ENCODE measurements at regions not wholly inside any gene's neighbourhood (a gene's known extent, or its start where the extent isn't known, plus 50 kb on each side); places are given as distances from the start of the nearest gene placed in this dataset.

- Mint-ChIP-seq H3K36me3 (no peaks in the 10 kb centered on the region), H3K27me3 (no peaks in the 10 kb centered on the region), H3K9me3 (peaks cover 6% of the 10 kb centered on the region), H3K27ac (no peak overlapping the region), H3K4me3 (no peak overlapping the region), H3K4me1 (no peaks in the 10 kb centered on the region)
- ATAC-seq, result no peak
These were observed 585.1 kb downstream of the IRX1 start for GRCh38 chr5:4180703-4181102.

DNA sequence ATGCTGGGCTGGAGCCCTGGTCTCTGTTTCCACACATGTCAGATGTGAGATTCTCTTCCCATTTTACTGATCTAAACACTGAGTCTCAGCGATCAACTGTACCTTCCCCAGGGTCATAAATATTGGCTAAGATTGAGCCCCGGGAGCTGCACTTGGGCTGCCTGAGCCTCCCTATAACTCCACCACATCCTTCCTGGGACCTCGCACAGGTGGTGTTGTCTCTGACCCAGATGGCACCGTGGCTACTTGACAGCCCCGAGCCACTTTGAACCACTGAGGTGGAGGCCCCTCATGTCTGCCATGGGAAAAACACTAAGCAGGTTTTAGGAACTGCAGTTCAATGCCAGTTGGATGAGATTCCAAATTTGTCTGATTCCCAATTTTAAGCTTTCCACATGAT lies 586.5 kb downstream of the IRX1 start:
- Mint-ChIP-seq H3K9me3 (peaks cover 8% of the 10 kb centered on the region), H3K4me1 (no peaks in the 10 kb centered on the region), H3K4me3 (no peak overlapping the region), H3K36me3 (no peaks in the 10 kb centered on the region), H3K27ac (no peak overlapping the region), H3K27me3 (no peaks in the 10 kb centered on the region)
- ATAC-seq, result no peak

GRCh38 chr5:4185127-4185526 lies 589.5 kb downstream of the IRX1 start:
- no peak for ATAC-seq
- Mint-ChIP-seq H3K27ac (no peak overlapping the region), H3K4me3 (no peak overlapping the region), H3K36me3 (no peaks in the 10 kb centered on the region), H3K4me1 (no peaks in the 10 kb centered on the region), H3K27me3 (no peaks in the 10 kb centered on the region), H3K9me3 (peaks cover 5% of the 10 kb centered on the region)

GRCh38 chr5:4188704-4189103 lies 593.1 kb downstream of the IRX1 start:
- ATAC-seq, result no peak
- H3K9me3 Mint-ChIP-seq, result peaks cover 5% of the 10 kb centered on the region
- no peak overlapping the region for H3K27ac Mint-ChIP-seq

GRCh38 chr5:4189317-4189716 lies 593.7 kb downstream of the IRX1 start:
- no peak for ATAC-seq
- H3K27me3 Mint-ChIP-seq, result no peaks in the 10 kb centered on the region
- no peak overlapping the region for H3K27ac Mint-ChIP-seq
- no peaks in the 10 kb centered on the region for H3K4me1 Mint-ChIP-seq
- H3K9me3 Mint-ChIP-seq, result peaks cover 5% of the 10 kb centered on the region
- no peaks in the 10 kb centered on the region for H3K36me3 Mint-ChIP-seq
- H3K4me3 Mint-ChIP-seq, result no peak overlapping the region

More at GRCh38 chr5:4188704-4189103, 593.1 kb downstream of the IRX1 start:
- no peaks in the 10 kb centered on the region for H3K27me3 Mint-ChIP-seq
- H3K4me1 Mint-ChIP-seq, result no peaks in the 10 kb centered on the region
- H3K4me3 Mint-ChIP-seq, result no peak overlapping the region
- H3K36me3 Mint-ChIP-seq, result no peaks in the 10 kb centered on the region

DNA sequence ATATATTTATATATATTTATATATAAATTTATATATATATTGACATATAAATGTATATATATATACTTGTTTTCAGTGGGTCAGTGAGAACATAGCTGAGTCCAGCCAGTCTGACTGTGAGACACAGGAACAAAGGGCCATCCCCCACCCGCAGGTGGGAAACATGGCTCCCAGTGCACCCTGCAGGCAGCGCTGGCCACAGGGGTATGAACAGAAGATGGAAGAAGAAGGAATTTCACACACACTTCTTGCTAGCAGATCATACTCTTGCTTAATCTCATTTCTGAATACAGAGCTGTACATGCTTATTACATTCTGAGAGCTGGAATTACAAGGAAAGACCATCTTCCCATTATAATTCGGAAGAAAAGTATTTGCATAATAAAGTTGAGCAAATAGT lies 595.4 kb downstream of the IRX1 start:
- Mint-ChIP-seq H3K36me3 (no peaks in the 10 kb centered on the region), H3K27me3 (no peaks in the 10 kb centered on the region), H3K4me3 (no peak overlapping the region), H3K4me1 (no peaks in the 10 kb centered on the region), H3K9me3 (peaks cover 2% of the 10 kb centered on the region), H3K27ac (no peak overlapping the region)
- no peak for ATAC-seq

DNA sequence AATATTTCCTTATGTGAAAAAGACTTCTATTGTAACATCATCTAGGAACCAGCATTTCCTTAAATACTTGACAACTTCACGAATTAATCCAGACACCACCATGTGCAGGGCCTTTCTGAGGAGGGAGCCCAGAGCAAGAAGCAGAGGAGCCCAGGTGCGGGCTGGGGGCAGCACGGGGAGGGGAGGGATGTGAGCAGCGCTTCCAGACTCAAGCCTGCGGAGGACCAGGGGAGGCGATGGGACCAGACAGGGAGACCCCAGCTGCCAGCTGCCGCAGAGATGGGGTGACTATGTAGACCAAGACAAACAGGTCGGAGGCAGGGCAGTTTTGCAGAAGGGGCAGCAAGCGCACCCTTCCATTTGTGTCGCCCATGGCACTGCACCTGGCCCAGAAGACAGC lies 596.1 kb downstream of the IRX1 start:
- Mint-ChIP-seq H3K36me3 (no peaks in the 10 kb centered on the region), H3K27me3 (no peaks in the 10 kb centered on the region), H3K9me3 (no peaks in the 10 kb centered on the region), H3K27ac (no peak overlapping the region), H3K4me3 (no peak overlapping the region), H3K4me1 (no peaks in the 10 kb centered on the region)
- no peak for ATAC-seq

GRCh38 chr5:4192111-4192510 lies 596.5 kb downstream of the IRX1 start:
- Mint-ChIP-seq H3K36me3 (no peaks in the 10 kb centered on the region), H3K4me3 (no peak overlapping the region), H3K4me1 (no peaks in the 10 kb centered on the region), H3K27me3 (no peaks in the 10 kb centered on the region), H3K9me3 (no peaks in the 10 kb centered on the region), H3K27ac (no peak overlapping the region)
- ATAC-seq, result no peak

GRCh38 chr5:4196744-4197143 lies 601.1 kb downstream of the IRX1 start:
- H3K4me1 Mint-ChIP-seq, result no peaks in the 10 kb centered on the region
- no peaks in the 10 kb centered on the region for H3K27me3 Mint-ChIP-seq
- H3K9me3 Mint-ChIP-seq, result no peaks in the 10 kb centered on the region
- H3K4me3 Mint-ChIP-seq, result no peak overlapping the region
- no peak overlapping the region for H3K27ac Mint-ChIP-seq
- ATAC-seq, result no peak
- no peaks in the 10 kb centered on the region for H3K36me3 Mint-ChIP-seq

GRCh38 chr5:4197151-4197550 lies 601.5 kb downstream of the IRX1 start:
- Mint-ChIP-seq H3K9me3 (no peaks in the 10 kb centered on the region), H3K4me1 (no peaks in the 10 kb centered on the region), H3K27ac (no peak overlapping the region), H3K36me3 (no peaks in the 10 kb centered on the region), H3K4me3 (no peak overlapping the region), H3K27me3 (no peaks in the 10 kb centered on the region)
- ATAC-seq, result no peak

- Mint-ChIP-seq H3K27me3 (no peaks in the 10 kb centered on the region), H3K36me3 (no peaks in the 10 kb centered on the region), H3K4me3 (no peak overlapping the region), H3K9me3 (no peaks in the 10 kb centered on the region), H3K27ac (no peak overlapping the region), H3K4me1 (no peaks in the 10 kb centered on the region)
- ATAC-seq, result no peak
These were observed 602.8 kb downstream of the IRX1 start for GRCh38 chr5:4198461-4198860.

- Mint-ChIP-seq H3K4me3 (no peak overlapping the region), H3K36me3 (no peaks in the 10 kb centered on the region), H3K9me3 (no peaks in the 10 kb centered on the region), H3K27me3 (no peaks in the 10 kb centered on the region), H3K27ac (no peak overlapping the region), H3K4me1 (no peaks in the 10 kb centered on the region)
- no peak for ATAC-seq
These were observed 603.6 kb downstream of the IRX1 start for GRCh38 chr5:4199049-4199841.

DNA sequence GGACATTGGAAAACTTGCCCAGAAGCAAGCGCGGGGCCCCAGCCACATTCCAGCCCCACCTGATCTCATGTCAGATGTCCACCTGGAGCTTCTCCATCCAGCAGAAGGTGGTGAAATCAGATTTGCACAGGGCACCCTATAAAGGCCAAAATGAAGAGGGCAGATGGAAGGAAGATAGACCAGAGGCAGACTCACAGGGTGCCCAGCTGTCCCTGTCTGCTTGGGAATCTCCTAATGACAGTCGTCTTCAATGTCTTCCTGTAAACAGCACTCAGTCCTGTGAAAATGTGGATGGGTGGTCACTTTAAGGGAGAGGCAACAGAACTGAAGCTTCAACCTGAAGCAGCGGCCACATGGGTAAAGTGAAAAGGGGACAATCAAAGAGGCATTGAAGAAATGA lies 607.5 kb downstream of the IRX1 start:
- Mint-ChIP-seq H3K9me3 (no peaks in the 10 kb centered on the region), H3K27me3 (no peaks in the 10 kb centered on the region), H3K4me3 (no peak overlapping the region), H3K4me1 (no peaks in the 10 kb centered on the region), H3K36me3 (no peaks in the 10 kb centered on the region), H3K27ac (no peak overlapping the region)
- no peak for ATAC-seq

- Mint-ChIP-seq H3K27ac (no peak overlapping the region), H3K9me3 (peaks cover 10% of the 10 kb centered on the region), H3K36me3 (no peaks in the 10 kb centered on the region), H3K4me3 (no peak overlapping the region), H3K27me3 (no peaks in the 10 kb centered on the region), H3K4me1 (no peaks in the 10 kb centered on the region)
- no peak for ATAC-seq
These were observed 608.9 kb downstream of the IRX1 start for GRCh38 chr5:4204276-4205141.

DNA sequence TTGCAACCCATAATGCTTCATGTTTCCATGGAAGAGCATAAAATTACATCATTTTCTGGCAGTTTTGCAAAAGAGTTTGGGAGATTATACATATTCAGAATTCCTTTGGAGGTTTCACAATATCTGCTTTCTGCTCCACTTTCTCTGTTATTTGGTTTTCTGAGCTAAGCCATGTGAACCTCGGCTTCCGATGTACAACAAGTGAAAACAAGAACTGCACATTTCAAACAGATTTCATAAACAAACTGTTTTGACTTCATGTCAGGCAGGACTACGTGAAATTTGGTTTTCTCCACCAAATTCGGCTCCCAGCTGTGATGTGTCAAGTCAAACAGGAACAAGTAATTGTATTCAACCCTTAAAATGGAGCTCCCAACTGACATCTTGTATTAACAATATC lies 609.8 kb downstream of the IRX1 start:
- H3K4me1 Mint-ChIP-seq, result no peaks in the 10 kb centered on the region
- no peaks in the 10 kb centered on the region for H3K27me3 Mint-ChIP-seq
- no peaks in the 10 kb centered on the region for H3K36me3 Mint-ChIP-seq
- H3K9me3 Mint-ChIP-seq, result peaks cover 11% of the 10 kb centered on the region
- H3K4me3 Mint-ChIP-seq, result no peak overlapping the region
- no peak overlapping the region for H3K27ac Mint-ChIP-seq
- no peak for ATAC-seq

DNA sequence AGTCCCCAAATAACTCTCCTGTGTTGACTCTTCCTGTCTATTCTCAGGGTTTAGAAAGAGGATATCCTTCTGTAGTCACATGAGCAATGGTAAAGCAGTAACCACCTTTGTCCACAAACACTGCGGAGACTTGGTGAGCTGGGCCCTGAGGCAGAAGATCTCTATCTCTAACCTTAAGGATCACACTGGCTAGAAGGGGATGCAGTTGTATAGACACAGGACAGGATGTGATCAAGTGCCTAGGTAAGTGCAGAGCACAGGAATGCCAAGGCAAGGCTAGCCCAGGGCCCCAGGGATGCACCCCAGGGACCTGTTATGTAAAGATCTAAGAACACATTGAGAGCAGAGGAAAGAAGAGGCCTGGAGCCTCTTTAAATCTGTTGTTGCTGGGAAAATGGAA lies 610.5 kb downstream of the IRX1 start:
- H3K4me1 Mint-ChIP-seq, result no peaks in the 10 kb centered on the region
- peaks cover 11% of the 10 kb centered on the region for H3K9me3 Mint-ChIP-seq
- no peaks in the 10 kb centered on the region for H3K36me3 Mint-ChIP-seq
- no peak overlapping the region for H3K27ac Mint-ChIP-seq
- no peak for ATAC-seq
- no peaks in the 10 kb centered on the region for H3K27me3 Mint-ChIP-seq
- H3K4me3 Mint-ChIP-seq, result no peak overlapping the region

All from stimulated activated memory B cell treated with anti-CD40 and anti-IgM and Interleukin-4, amounts not matched to agents 10 μg/mL and 1 μg/mL and 100 μg/mL, for 72 hours (primary cell).